GM19351 (cell line): ENCODE measurements at regions not wholly inside any gene's neighbourhood (a gene's known extent, or its start where the extent isn't known, plus 50 kb on each side); places are given as distances from the start of the nearest gene placed in this dataset.

ENCODE experiments used
- ATAC-seq: cut with Tn5 transposase; IDR thresholded peaks from one replicate; pipeline ENCODE4 v1.9.1; 2021; ENCODE audit warnings: mild to moderate bottlenecking, moderate library complexity; ENCODE audit not compliant: unreplicated experiment

- ATAC-seq: no peak
Measured at GRCh38 chr4:96166806-96167205, 326.9 kb downstream of the PDHA2 start.

GRCh38 chr4:96170198-96170597 lies 330.3 kb downstream of the PDHA2 start:
- no peak for ATAC-seq

GRCh38 chr4:96173756-96174155 lies 333.9 kb downstream of the PDHA2 start:
- ATAC-seq: no peak

GRCh38 chr4:96175871-96176270 lies 336.0 kb downstream of the PDHA2 start:
- no peak for ATAC-seq

GRCh38 chr4:96183611-96184010 lies 343.7 kb downstream of the PDHA2 start:
- no peak for ATAC-seq

- ATAC-seq: no peak
Measured at GRCh38 chr4:96186593-96186992, 346.7 kb downstream of the PDHA2 start.

GRCh38 chr4:96189761-96190160 lies 349.9 kb downstream of the PDHA2 start:
- ATAC-seq: no peak

- ATAC-seq: no peak
Measured at GRCh38 chr4:96193061-96193460, 353.2 kb downstream of the PDHA2 start.

- no peak for ATAC-seq
Measured at GRCh38 chr4:96194993-96195392, 355.1 kb downstream of the PDHA2 start.

GRCh38 chr4:96205143-96205936 lies 365.4 kb downstream of the PDHA2 start:
- ATAC-seq: no peak

GRCh38 chr4:96227515-96227914 lies 387.6 kb downstream of the PDHA2 start:
- ATAC-seq: no peak

- no peak for ATAC-seq
Measured at GRCh38 chr4:96228463-96228862, 388.6 kb downstream of the PDHA2 start.

GRCh38 chr4:96240041-96240440 lies 400.1 kb downstream of the PDHA2 start:
- ATAC-seq: no peak

- ATAC-seq: no peak
Measured at GRCh38 chr4:96241819-96242218, 401.9 kb downstream of the PDHA2 start.

- no peak for ATAC-seq
Measured at GRCh38 chr4:96247096-96247495, 407.2 kb downstream of the PDHA2 start.

GRCh38 chr4:96248225-96248624 lies 408.3 kb downstream of the PDHA2 start:
- ATAC-seq: no peak

GRCh38 chr4:96260064-96260682 lies 420.3 kb downstream of the PDHA2 start:
- ATAC-seq: no peak

GRCh38 chr4:96262057-96262456 lies 422.2 kb downstream of the PDHA2 start:
- ATAC-seq: no peak

- no peak for ATAC-seq
Measured at GRCh38 chr4:96263291-96263690, 423.4 kb downstream of the PDHA2 start.

GRCh38 chr4:96264941-96265463 lies 425.1 kb downstream of the PDHA2 start:
- ATAC-seq: no peak

- ATAC-seq: no peak
Measured at GRCh38 chr4:96293806-96294205, 453.9 kb downstream of the PDHA2 start.

- no peak for ATAC-seq
Measured at GRCh38 chr4:96295143-96295741, 455.3 kb downstream of the PDHA2 start.
